D721Med (cell line): ENCODE measurements at regions not wholly inside any gene's neighbourhood (a gene's known extent, or its start where the extent isn't known, plus 50 kb on each side); places are given as distances from the start of the nearest gene placed in this dataset.

ENCODE experiments used
- DNase-seq: peaks from one replicate; pipeline ENCODE4 v3.0.0; 2011; ENCODE audit warnings: low spot score; ENCODE audit not compliant: insufficient read length
- FAIRE-seq: peaks from 2 replicates; lab custom pipeline; 2011; peaks lifted over from hg19 to GRCh38; lab: Jason Lieb, UNC
- TF ChIP-seq, protein P1 (sequence below): IDR thresholded peaks from 2 replicates; pipeline ENCODE4 v1.5.1; 2012; ENCODE audit warnings: mild to moderate bottlenecking, control low read depth; ENCODE audit not compliant: insufficient read depth; ENCODE audit errors: missing control alignments

DNA sequence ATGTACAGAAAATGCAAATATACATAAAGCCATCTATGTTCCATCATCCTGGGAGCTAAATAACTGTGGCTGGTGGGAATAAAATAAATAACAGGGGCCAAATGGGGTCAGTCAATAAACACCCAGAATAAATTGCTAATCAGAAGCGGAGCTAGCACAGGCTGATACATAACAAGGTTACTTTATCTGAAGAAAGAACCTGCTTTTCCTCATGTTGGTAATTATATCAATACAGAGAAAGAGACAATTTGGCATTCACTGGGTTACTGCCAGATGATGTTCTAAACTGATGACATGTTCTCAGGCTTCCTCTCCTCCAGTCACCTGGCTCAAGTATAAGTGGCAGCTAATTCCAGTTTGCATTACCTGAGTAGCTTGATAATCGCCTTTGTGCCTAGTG is 144.9 kb upstream of the CD180 start:
- DNase-seq (no peak), FAIRE-seq (no peak)
- TF ChIP-seq, protein P1, sequence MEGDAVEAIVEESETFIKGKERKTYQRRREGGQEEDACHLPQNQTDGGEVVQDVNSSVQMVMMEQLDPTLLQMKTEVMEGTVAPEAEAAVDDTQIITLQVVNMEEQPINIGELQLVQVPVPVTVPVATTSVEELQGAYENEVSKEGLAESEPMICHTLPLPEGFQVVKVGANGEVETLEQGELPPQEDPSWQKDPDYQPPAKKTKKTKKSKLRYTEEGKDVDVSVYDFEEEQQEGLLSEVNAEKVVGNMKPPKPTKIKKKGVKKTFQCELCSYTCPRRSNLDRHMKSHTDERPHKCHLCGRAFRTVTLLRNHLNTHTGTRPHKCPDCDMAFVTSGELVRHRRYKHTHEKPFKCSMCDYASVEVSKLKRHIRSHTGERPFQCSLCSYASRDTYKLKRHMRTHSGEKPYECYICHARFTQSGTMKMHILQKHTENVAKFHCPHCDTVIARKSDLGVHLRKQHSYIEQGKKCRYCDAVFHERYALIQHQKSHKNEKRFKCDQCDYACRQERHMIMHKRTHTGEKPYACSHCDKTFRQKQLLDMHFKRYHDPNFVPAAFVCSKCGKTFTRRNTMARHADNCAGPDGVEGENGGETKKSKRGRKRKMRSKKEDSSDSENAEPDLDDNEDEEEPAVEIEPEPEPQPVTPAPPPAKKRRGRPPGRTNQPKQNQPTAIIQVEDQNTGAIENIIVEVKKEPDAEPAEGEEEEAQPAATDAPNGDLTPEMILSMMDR: no peak

DNA sequence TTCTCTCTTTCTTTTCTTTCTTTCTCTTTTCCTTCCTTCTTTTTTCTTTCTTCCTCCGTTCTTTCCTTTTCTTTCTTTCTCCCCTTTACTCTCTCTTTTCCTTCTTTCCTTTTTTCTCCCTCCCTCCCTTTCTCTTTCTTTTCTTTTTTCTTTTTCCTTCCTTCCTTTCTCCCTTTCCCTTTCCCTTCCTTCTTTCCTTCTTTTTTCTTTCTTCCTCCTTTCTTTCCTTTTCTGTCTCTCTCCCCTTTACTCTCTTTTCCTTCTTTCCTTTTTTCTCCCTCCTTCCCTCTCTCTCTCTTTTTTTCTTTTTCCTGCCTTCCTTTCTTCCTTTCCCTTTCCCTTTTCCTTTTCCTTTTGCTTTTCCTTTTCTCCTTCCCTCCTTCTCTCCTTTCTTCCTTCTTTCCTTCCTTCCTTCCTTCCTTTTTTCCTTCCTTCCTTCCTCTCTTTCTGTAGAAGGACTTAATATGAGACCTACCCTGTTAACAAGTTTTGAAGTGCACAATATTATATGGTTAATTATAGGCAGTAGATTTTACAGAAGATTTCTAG is 142.7 kb upstream of the CD180 start:
- TF ChIP-seq, protein P1: no peak
- DNase-seq (no peak), FAIRE-seq (no peak)

DNA sequence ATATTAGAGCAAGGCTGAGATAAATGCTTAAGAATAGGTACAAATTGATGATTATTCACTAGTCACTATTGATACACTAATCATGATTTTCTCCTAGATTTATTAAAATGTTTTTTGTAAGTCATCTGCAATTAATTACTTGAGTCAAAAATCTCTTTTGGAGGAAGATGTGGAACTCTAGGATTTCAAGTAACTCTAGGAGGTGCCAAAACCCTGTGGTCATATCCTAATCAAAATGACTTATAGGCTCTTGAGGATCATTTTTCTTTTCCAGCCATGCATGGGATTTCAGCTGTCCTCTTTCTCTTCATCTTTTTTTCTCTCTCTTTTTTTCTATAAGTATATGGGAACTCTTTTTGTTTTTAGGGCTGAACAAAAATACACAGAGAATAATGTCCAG is 141.8 kb upstream of the CD180 start:
- TF ChIP-seq, protein P1: no peak
- no peak for DNase-seq
- no peak for FAIRE-seq

DNA sequence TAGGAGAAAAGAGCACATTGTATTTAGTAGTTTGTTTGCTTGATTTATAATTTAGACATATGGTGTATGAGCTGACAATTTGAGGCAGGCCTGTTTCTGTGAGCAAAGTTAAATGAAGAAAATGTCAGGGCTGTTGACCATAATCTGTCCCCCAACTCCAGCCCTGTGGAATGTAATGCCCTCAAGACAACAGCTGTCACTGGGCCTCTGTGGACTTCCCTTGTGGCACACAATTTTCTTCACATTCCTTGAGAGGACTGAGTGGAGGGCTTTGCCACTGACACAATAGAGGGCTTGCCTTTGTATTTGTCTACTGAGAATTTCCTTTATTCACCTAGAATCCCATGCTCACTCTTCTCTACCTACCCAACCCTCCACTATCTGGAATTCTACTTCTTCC is 141.2 kb upstream of the CD180 start:
- FAIRE-seq (no peak), DNase-seq (no peak)
- TF ChIP-seq, protein P1: no peak

DNA sequence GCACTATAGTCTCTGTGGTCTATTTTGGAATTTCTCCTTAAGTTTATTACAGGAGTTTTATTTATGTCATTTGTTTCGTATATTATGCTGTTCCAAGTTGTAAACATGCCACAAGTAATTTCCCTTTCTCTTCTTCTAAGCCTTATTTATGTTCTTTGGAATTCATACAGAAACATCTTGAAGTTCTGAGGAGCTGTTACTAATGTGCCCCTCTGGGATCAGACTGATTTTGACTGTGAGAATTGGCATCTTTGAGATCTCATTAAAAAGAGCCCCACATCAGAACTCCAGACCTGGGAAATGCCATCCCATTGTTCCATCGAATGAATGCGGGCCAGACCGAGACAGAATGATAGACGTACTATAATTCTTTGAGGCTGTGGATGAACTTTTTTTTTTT is 138.8 kb upstream of the CD180 start:
- FAIRE-seq (peak; percentile 35), DNase-seq (no peak)
- TF ChIP-seq, protein P1: no peak

DNA sequence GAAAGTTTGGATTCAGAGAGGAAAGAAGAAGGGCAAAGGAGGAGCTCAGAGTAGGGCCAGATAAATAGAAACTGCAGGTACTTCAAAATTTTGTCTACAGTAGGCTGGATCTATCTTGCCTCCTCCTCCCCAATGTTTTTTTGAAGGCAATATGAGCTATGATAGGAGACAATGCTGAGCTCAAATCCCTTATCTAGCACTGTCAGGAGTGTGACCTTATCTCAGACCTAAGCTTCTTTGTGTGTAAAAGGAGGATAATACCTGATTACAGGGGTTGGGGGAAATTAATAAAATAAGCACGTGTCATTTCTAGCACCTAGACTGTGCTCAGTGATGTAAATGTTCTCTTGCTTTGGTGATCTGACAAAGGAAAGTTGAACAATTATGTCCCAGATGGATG is 137.8 kb upstream of the CD180 start:
- TF ChIP-seq, protein P1: no peak
- DNase-seq: no peak
- peak; percentile 94 for FAIRE-seq

DNA sequence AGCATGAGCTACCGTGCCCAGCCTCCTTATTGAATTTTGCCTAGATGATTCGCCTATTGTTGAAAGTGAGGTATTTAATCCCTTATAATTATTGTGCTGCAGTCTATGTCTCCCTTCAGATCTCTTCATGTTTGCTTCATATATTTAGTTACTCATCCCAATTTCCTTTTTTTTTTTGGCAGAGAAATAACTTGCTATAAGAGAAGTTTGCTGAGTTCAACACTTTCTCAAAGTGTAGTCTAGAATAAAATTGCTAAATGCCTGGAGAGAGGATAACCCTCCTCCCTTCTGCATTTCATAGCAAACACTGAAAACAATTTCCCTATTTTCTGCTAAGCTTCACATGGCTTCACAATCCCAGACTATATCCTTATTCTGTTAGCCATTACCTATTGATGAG is 136.6 kb upstream of the CD180 start:
- TF ChIP-seq, protein P1: no peak
- DNase-seq: no peak
- FAIRE-seq: no peak
